ENCODE measurements at regions not wholly inside any gene's neighbourhood (a gene's known extent, or its start where the extent isn't known, plus 50 kb on each side); places are given as distances from the start of the nearest gene placed in this dataset.
A peak's percentile ranks its signal among the peaks of the same experiment; 100 is the strongest.
"Not testable (repeated sequence)": the region's sequence is repeated elsewhere in the genome, so short reads cannot be mapped to it uniquely, and the experiment has no call there.

DNA sequence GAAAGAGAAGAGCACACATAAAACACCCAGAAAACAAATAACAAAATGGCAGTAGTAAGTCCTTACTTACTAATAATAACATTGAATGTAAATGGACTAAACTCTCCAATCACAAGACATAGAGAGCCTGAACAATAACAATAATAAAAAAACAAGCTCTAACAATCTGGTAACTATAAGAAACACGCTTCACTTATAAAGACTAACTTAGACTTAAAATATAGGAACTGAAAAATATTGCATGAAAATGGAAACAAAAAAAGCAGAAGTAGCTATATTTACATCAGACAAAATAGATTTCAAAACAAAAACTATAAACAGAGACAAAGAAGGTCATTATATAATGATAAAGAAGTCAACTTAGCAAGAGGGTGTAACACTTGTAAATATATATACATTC lies 83.1 kb upstream of the LYPLAL1 start:
- H3K4me3 ChIP-seq (ENCODE audit: low read depth, low read length), result no peak overlapping the region
- TF ChIP-seq CTCF (IDR thresholded peaks at IDR 0.05; ENCODE audit: insufficient read depth, low read length), result no peak
- no peak for DNase-seq (ENCODE audit: low read depth)

DNA sequence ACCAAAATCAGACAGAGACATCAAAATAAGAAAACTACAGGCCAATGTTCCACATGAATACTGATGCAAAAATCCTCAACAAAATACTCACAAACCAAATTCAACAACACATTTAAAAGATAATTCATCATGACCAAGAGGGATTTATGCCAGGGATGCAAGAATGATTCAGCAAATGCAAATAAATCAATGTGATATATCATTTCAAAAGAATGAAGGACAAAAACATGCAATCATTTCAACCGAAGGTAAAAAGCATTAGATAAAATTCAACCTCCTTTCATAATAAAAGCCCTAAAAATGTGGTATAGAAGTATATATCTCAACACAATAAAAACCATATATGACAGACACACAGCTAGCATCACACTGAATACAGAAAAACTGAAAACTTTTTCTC lies 81.5 kb upstream of the LYPLAL1 start:
- TF ChIP-seq CTCF (IDR thresholded peaks at IDR 0.05; ENCODE audit: insufficient read depth, low read length), result no peak
- peak; percentile 75 for DNase-seq (ENCODE audit: low read depth)
- H3K4me3 ChIP-seq (ENCODE audit: low read depth, low read length), result no peak overlapping the region

DNA sequence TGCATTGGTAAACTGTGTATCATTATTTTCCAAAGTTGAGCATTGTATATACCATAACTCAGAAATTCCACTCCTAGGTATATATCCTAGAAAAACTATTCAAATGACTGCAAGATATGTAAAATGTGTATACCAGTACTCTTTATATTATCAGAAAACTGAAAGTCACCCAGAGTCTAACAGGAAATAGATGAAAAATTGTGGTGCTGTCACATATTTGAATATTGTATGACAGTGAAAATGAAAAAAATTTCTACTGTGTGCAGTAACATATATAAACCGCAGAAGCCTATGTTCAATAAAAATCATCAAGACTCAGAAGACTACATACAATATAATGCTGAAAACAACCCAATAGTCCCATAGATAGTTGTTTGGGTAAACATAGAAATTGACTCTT lies 74.4 kb upstream of the LYPLAL1 start:
- TF ChIP-seq CTCF (IDR thresholded peaks at IDR 0.05; ENCODE audit: insufficient read depth, low read length), result no peak
- H3K4me3 ChIP-seq (ENCODE audit: low read depth, low read length), result no peak overlapping the region
- no peak for DNase-seq (ENCODE audit: low read depth)

DNA sequence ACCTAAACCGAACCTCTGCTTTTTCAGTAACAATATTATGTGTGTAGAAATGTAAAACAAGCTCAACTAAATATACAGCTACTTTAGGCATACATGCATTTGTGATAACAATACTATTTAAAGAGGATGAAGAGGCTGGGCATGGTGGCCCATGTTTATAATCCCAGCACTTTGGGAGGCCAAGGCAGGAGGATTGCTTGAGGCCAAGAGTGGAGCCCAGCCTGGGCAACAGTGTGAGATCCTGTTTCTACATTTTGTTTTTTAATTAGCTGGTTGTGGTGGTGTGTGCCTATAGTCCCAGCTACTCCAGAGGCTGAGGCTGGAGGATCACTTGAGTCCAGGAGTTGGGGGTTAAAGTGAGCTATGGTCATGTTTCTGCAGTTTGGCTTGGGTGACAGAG lies 73.6 kb upstream of the LYPLAL1 start:
- DNase-seq (ENCODE audit: low read depth), result no peak
- TF ChIP-seq CTCF (IDR thresholded peaks at IDR 0.05; ENCODE audit: insufficient read depth, low read length), result no peak

GRCh38 chr1:219102466-219102865 lies 71.2 kb upstream of the LYPLAL1 start:
- not testable (repeated sequence) for DNase-seq (ENCODE audit: low read depth); H3K4me3 ChIP-seq (ENCODE audit: low read depth, low read length)

More for the DNA sequence above, 73.6 kb upstream of the LYPLAL1 start:
- no peak overlapping the region for H3K4me3 ChIP-seq (ENCODE audit: low read depth, low read length)

GRCh38 chr1:219105893-219106292 lies 67.8 kb upstream of the LYPLAL1 start:
- TF ChIP-seq CTCF (IDR thresholded peaks at IDR 0.05; ENCODE audit: insufficient read depth, low read length), result no peak
- DNase-seq (ENCODE audit: low read depth), result no peak
- no peak overlapping the region for H3K4me3 ChIP-seq (ENCODE audit: low read depth, low read length)

DNA sequence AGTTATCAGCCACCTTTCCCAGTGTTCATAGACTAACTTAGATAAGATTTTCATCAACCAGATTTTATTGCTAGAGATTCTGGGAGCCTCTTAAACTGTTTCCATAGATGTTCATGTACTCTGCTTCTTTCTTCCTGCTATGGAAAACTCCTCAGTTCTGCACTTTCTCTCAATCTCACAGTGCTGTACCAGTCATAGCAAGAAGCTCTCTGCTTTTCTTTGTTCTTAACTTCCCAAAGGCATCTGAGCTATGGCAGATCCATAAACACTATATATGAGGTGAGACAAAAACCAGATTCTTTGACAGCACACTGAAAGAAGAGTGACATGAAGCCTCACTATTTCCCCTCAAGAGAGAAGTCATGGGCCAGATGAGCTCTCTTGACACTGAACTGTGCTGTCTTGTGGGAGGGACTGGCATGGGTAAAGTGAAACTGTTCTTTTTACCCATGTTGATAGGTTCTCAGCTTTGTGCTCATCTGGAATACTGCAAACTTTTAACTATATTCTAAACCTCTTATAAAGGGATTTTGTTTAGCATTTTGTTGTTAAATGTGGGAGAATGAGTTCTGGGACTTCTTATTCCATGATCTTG lies 64.2 kb upstream of the LYPLAL1 start:
- no peak for TF ChIP-seq CTCF (IDR thresholded peaks at IDR 0.05; ENCODE audit: insufficient read depth, low read length)
- DNase-seq (ENCODE audit: low read depth), result no peak
- no peak overlapping the region for H3K4me3 ChIP-seq (ENCODE audit: low read depth, low read length)

All from fibroblast of the aortic adventitia (primary cell).